CD4-positive, alpha-beta T cell treated with Interleukin-17A for 4 hours (primary cell): ENCODE measurements at regions not wholly inside any gene's neighbourhood (a gene's known extent, or its start where the extent isn't known, plus 50 kb on each side); places are given as distances from the start of the nearest gene placed in this dataset.
"Not testable (repeated sequence)": the region's sequence is repeated elsewhere in the genome, so short reads cannot be mapped to it uniquely, and the experiment has no call there.

Experiments
- DNase-seq: peaks from one replicate; pipeline ENCODE4 v3.0.0-alpha.2; 2020; ENCODE audit warnings: mixed read lengths

DNA sequence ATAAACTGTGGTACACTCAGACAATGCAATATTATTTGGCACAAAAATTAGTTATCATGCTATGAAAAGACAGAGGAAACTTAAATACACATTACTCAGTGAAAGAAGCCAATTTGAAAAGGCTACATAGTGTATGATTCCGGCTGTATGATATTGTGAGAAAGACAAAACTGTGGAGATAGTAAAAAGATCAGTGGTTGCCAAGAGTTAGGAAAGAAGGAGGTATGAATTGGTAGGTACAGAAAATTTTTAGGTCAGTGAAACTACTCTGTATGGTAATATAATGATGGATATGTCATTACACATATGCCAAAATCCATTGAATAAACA lies 458.8 kb upstream of the CBLB start:
- DNase-seq = no peak

- no peak for DNase-seq
Observed at GRCh38 chr3:106328224-106328623, 459.4 kb upstream of the CBLB start.

GRCh38 chr3:106329521-106329920 lies 460.7 kb upstream of the CBLB start:
- no peak for DNase-seq

DNA sequence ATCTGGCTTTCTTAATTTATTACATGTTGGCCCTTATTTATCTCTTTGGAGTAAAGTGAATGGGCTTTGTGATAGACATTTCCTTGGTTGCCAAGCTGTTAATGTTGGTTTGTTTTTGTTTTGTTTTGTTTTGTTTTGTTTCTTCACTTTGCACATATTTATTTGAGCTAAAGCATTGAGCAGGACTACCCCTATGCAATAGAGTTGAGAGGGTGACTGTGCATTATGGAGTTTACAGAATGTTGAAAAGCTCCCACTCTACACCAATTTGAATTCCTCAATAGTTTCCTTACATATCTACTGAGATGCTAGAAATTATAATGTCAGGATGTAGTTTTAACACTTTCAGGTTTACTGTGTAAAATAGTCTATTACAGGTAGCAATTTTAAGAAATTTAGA lies 462.8 kb upstream of the CBLB start:
- DNase-seq = no peak

GRCh38 chr3:106332129-106332528 lies 463.3 kb upstream of the CBLB start:
- DNase-seq = no peak

GRCh38 chr3:106332884-106333283 lies 464.1 kb upstream of the CBLB start:
- peak; percentile 6 for DNase-seq

- DNase-seq = peak; percentile 33
Observed at GRCh38 chr3:106333911-106334618, 465.3 kb upstream of the CBLB start.

DNA sequence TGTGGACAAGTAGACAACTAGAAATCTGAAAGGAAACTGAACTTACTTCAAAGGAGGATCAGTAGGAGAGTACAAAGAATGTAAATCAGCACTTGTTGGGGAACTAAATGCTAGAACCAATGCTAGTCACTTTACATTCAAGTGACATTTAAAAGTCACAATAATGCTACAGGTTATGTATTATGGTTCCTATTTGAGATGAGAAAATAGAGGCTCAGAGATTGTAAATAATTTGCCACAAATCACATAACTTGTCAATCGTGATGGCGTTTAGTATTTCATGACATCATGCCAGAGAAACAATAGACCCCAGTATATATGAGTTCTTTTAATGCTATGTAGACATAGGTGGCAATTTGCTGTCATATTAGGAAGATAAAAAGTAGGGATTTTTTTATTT lies 467.8 kb upstream of the CBLB start:
- no peak for DNase-seq

GRCh38 chr3:106337116-106337515 lies 468.3 kb upstream of the CBLB start:
- no peak for DNase-seq

DNA sequence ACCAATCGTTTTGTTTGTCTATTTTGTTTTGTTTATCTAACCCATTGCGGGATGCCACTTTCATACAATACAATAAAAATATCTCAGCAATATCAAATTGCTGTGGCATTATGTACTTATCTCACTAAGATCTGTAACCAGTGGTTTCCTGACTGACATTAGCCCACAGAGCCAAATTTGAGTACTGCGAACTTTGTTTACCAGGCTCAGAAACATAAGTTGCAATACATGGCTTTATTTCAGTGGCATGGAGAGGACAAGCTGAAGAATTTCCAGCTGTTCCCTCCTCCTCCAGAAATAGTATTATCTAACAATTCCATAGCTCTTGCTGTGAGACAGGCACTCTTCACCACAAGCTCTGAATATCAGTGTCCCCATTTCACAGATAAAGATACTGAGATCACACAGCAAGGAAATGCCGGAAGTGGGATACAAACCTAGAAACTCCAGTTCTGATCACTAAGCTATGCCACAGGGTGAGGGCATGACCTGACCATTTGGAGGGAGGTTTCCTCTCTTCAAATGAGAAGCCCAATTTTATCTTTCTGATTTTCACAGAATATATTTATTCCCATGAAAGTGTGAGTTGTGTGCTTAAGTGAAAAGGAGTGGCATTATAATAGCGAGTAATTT lies 469.9 kb upstream of the CBLB start:
- no peak for DNase-seq

DNA sequence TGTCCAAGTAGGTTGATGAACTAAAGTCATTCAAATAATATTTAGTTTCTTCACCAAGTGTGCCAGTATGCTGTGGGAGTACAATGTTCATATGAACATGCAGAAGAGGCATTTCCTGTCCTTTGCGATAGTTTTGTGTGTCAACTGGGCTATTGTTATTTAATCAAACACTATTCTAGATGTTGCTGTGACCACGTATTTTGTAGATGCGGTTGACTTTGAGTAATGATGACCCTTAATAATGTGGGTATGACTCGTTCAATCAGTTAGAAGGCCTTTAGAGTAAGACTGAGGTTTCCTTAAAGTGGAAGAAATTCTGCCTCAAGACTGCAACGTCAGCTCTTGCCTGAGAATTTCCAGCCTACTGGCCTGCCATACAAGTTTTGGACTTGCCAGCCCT lies 470.7 kb upstream of the CBLB start:
- no peak for DNase-seq

GRCh38 chr3:106341087-106341486 lies 472.3 kb upstream of the CBLB start:
- no peak for DNase-seq

DNA sequence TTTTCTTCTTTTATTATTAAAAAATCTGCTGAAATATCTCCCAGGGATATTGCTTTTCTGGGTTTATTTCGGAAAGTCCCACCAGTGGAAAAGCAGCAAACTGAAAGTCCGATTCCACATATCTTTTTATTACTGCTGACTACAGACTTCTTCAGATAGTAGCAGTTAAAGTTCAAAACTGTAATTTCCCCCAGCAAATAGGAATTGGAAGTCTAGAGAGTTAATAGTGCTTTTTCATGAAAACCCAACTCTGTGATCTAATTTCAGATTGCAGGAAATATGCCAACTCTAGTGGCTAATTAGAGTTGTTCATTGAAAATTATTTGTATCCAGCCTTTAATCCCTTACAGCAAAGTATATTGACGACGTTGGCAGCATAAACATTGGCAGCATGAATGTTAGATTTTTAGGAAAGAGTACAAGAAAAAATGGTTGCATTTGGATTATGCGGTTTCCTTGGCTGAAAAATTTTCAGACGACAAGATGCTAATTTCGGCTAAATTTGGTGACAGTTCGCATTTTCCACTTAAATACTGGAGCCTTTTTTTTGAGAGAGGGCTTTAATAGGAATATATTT lies 472.9 kb upstream of the CBLB start:
- DNase-seq = no peak

- DNase-seq = no peak
Observed at GRCh38 chr3:106342386-106342785, 473.6 kb upstream of the CBLB start.

DNA sequence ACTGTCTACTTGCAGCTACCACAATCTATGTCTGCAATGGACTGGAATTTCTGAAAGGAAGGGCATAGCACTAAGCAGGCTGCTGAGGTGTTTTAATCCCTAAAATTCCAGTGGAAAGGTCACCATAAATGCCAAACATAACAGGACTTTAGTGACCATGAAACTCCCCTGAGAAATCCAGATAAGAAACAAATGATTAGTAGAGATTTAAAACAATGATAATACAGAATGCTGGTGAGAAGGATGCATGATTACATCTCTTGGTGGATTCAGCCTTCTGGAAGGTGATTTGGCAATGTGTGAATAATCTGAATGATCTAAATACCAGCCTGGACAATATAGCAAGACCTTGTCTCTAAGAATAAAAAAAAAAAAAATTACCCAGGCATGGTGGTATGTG lies 475.0 kb upstream of the CBLB start:
- DNase-seq = no peak

GRCh38 chr3:106345353-106346027 lies 476.7 kb upstream of the CBLB start:
- DNase-seq = no peak

DNA sequence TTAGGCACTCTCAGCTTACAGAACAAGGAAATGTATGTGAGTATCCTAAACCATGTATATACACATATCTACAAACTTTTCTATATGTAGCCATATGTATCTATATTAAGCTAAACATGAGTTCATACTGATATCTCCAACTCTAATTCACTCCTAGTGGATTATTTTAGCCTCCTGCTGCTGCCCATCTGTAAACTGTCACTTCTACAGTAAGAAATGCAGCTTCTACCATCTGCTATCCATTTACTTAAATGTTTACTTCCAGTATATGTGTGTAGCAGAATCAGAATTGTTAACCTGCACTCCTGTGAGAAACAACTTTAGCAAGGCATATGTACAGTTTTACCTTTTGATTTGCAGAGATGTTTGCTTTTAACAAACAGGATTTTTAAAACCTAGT lies 478.5 kb upstream of the CBLB start:
- no peak for DNase-seq

GRCh38 chr3:106348139-106348690 lies 479.4 kb upstream of the CBLB start:
- DNase-seq = no peak

- DNase-seq = no peak
Observed at GRCh38 chr3:106349191-106349881, 480.5 kb upstream of the CBLB start.

DNA sequence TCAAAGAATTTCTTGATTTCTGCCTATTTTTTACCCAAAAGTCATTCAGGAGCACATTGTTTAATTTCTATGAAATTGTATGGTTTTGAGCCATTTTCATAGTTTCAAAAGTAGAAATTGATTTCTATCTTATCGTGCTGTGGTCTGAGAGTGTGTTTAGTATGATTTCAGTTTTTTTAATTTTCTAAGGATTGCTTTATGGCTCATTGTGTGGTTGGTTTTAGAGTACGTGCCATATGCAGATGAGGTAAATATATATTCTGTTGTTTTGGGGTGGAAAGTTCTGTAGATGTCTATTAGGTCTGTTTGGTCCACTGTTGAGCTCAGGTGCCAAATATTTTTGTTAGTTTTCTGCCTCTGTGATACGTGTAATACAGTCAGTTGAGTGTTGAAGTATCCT lies 487.1 kb upstream of the CBLB start:
- DNase-seq = no peak

GRCh38 chr3:106359692-106360091 lies 490.9 kb upstream of the CBLB start:
- no peak for DNase-seq

DNA sequence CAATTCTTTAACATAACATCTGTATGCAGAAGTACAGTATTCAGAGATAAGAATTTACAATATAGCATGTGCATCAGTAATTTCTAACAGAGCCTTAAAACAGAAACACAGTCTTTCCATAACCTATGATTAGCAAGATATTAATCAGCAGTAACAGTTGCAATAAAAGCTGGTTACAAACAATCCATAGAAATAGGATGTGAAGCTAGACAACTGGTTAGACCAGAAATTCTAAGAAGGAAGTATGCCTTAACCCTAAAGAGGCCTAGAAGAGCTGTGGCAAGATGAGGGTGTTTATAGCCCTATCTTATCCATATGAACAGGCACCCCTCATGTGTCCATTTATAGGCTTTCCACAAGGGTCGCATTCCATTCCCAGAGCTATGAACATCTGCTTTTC lies 492.1 kb upstream of the CBLB start:
- DNase-seq = not testable (repeated sequence)

- no peak for DNase-seq
Observed at GRCh38 chr3:106364477-106364876, 495.7 kb upstream of the CBLB start.
